OCI-LY3 (cell line): ENCODE measurements at regions not wholly inside any gene's neighbourhood (a gene's known extent, or its start where the extent isn't known, plus 50 kb on each side); places are given as distances from the start of the nearest gene placed in this dataset.

Experiments
- H2AFZ ChIP-seq: fragments of 200-600, 300-600 bp; shearing (Covaris generic); 2 replicates; pipeline ENCODE4 v1.6.0; 2014; ENCODE audit warnings: antibody characterized with exemption, low read depth, low read length
- H3K27ac ChIP-seq: fragments of 200-600, 300-600 bp; sonication (generic); 2 replicates; pipeline ENCODE4 v1.5.1; 2014; ENCODE audit warnings: mild to moderate bottlenecking, low read length, moderate library complexity, mixed read lengths
- H3K27me3 ChIP-seq: fragments of 200-600, 300-600 bp; sonication (generic); 2 replicates; pipeline ENCODE4 v1.6.1; 2014; ENCODE audit warnings: low read depth, low read length, mixed read lengths
- H3K36me3 ChIP-seq: fragments of 200-600, 300-600 bp; sonication (generic); replicated peaks from 2 replicates; pipeline ENCODE3; 2014; ENCODE audit warnings: low read depth, low read length, mixed read lengths
- H3K4me1 ChIP-seq: fragments of 300-600, 200-600 bp; sonication (generic); 2 replicates; pipeline ENCODE4 v1.6.1; 2014; ENCODE audit warnings: low read length, mixed read lengths
- H3K4me2 ChIP-seq: fragments of 200-600, 300-600 bp; sonication (generic); 2 replicates; pipeline ENCODE4 v1.6.1; 2014; ENCODE audit warnings: low read length, mixed read lengths
- H3K4me3 ChIP-seq: fragments of 300-600, 200-600 bp; sonication (generic); 2 replicates; pipeline ENCODE4 v1.5.1; 2014; ENCODE audit warnings: antibody characterized with exemption, mild to moderate bottlenecking, low read length, moderate library complexity
- H3K79me2 ChIP-seq: fragments of 300-600, 200-600 bp; shearing (Covaris generic); 2 replicates; pipeline ENCODE4 v1.6.1; 2014; ENCODE audit warnings: mild to moderate bottlenecking, low read length, mixed read lengths
- H3K9ac ChIP-seq: fragments of 300-600, 200-600 bp; shearing (Covaris generic); 2 replicates; pipeline ENCODE4 v1.6.0; 2014; ENCODE audit warnings: mild to moderate bottlenecking, low read length, moderate library complexity
- H3K9me3 ChIP-seq: fragments of 200-600, 300-600 bp; shearing (Covaris generic); 2 replicates; pipeline ENCODE4 v1.6.1; 2014; ENCODE audit warnings: low read length, mixed read lengths; ENCODE audit not compliant: insufficient read depth
- H4K20me1 ChIP-seq: fragments of 200-600, 300-600 bp; sonication (generic); 2 replicates; pipeline ENCODE4 v1.6.1; 2016; ENCODE audit warnings: low read length, mixed read lengths; ENCODE audit not compliant: insufficient read depth
- CTCF ChIP-seq: fragments of 200-600, 300-600 bp; sonication (generic); IDR thresholded peaks from 2 replicates; pipeline ENCODE4 v1.5.1; 2014; ENCODE audit warnings: antibody characterized with exemption, low read length, low read depth
- EZH2phosphoT487 ChIP-seq: fragments of 200-600 bp; shearing (Covaris generic); IDR thresholded peaks from 2 replicates; pipeline ENCODE4 v1.6.1; 2018; ENCODE audit warnings: antibody characterized with exemption, mixed run types, low read depth

- H3K27me3 ChIP-seq, result no peaks in the 10 kb centered on the region
- TF ChIP-seq CTCF (no peak), EZH2phosphoT487 (no peak)
- H2AFZ ChIP-seq, result no peak overlapping the region
- no peak overlapping the region for H3K27ac ChIP-seq
- no peak overlapping the region for H3K4me3 ChIP-seq
- no peak overlapping the region for H3K4me2 ChIP-seq
- no peaks in the 10 kb centered on the region for H4K20me1 ChIP-seq
- no peaks in the 10 kb centered on the region for H3K4me1 ChIP-seq
- no peak overlapping the region for H3K9ac ChIP-seq
- no peaks in the 10 kb centered on the region for H3K36me3 ChIP-seq
- H3K9me3 ChIP-seq, result no peaks in the 10 kb centered on the region
- no peaks in the 10 kb centered on the region for H3K79me2 ChIP-seq
Observed at GRCh38 chr15:47561102-47561501, 156.2 kb upstream of the SEMA6D start.

- Histone ChIP-seq H3K4me2 (no peak overlapping the region), H4K20me1 (no peaks in the 10 kb centered on the region), H3K9me3 (no peaks in the 10 kb centered on the region), H3K79me2 (no peaks in the 10 kb centered on the region), H3K4me1 (no peaks in the 10 kb centered on the region), H3K27me3 (no peaks in the 10 kb centered on the region), H2AFZ (no peak overlapping the region), H3K36me3 (no peaks in the 10 kb centered on the region), H3K27ac (no peak overlapping the region), H3K4me3 (no peak overlapping the region), H3K9ac (no peak overlapping the region)
- TF ChIP-seq EZH2phosphoT487 (no peak), CTCF (no peak)
Observed at GRCh38 chr15:47565949-47566348, 151.4 kb upstream of the SEMA6D start.

- H3K4me3 ChIP-seq, result no peak overlapping the region
- H3K4me1 ChIP-seq, result no peaks in the 10 kb centered on the region
- H3K27ac ChIP-seq, result no peak overlapping the region
- H3K9ac ChIP-seq, result no peak overlapping the region
- no peaks in the 10 kb centered on the region for H3K9me3 ChIP-seq
- H3K36me3 ChIP-seq, result no peaks in the 10 kb centered on the region
- H4K20me1 ChIP-seq, result no peaks in the 10 kb centered on the region
- H3K79me2 ChIP-seq, result no peaks in the 10 kb centered on the region
- H2AFZ ChIP-seq, result no peak overlapping the region
- no peak for TF ChIP-seq EZH2phosphoT487
- TF ChIP-seq CTCF, result no peak
- no peak overlapping the region for H3K4me2 ChIP-seq
- H3K27me3 ChIP-seq, result no peaks in the 10 kb centered on the region
Observed at GRCh38 chr15:47566610-47567009, 150.7 kb upstream of the SEMA6D start.

GRCh38 chr15:47568030-47568429, 149.3 kb upstream of the SEMA6D start:
- Histone ChIP-seq H3K9ac (no peak overlapping the region), H3K4me3 (no peak overlapping the region), H4K20me1 (no peaks in the 10 kb centered on the region), H3K4me1 (no peaks in the 10 kb centered on the region), H2AFZ (no peak overlapping the region), H3K9me3 (no peaks in the 10 kb centered on the region), H3K27me3 (no peaks in the 10 kb centered on the region), H3K4me2 (no peak overlapping the region), H3K27ac (no peak overlapping the region), H3K36me3 (no peaks in the 10 kb centered on the region), H3K79me2 (no peaks in the 10 kb centered on the region)
- TF ChIP-seq EZH2phosphoT487 (no peak), CTCF (no peak)
